Stimulated activated effector memory CD8-positive, alpha-beta T cell treated with anti-CD3 and anti-CD28 coated beads, Interleukin-12 subunit alpha, Interleukin-12 subunit beta, amount 100 ng/mL, for 72 hours (primary cell): ENCODE measurements at regions not wholly inside any gene's neighbourhood (a gene's known extent, or its start where the extent isn't known, plus 50 kb on each side); places are given as distances from the start of the nearest gene placed in this dataset.
"Not testable (repeated sequence)": the region's sequence is repeated elsewhere in the genome, so short reads cannot be mapped to it uniquely, and the experiment has no call there.

Source experiments
- ATAC-seq: fragments of 150-1000 bp; cut with Tn5 transposase; 2 replicates; pipeline ENCODE4 v1.10.0; 2021
- DNase-seq, 2 donors: peaks; one replicate each; pipeline ENCODE4 v3.0.0; 2021 to 2022; ENCODE audit warnings: low spot score in 2 of 2
- H3K27ac Mint-ChIP-seq: one replicate; pipeline ENCODE4 v1.8.0; 2022; ENCODE audit warnings: mild to moderate bottlenecking, mixed read lengths
- H3K36me3 Mint-ChIP-seq: one replicate; pipeline ENCODE4 v1.8.0; 2022; ENCODE audit warnings: mild to moderate bottlenecking, mixed read lengths
- H3K4me1 Mint-ChIP-seq: one replicate; pipeline ENCODE4 v1.8.0; 2022; ENCODE audit warnings: mixed read lengths
- H3K4me3 Mint-ChIP-seq: one replicate; pipeline ENCODE4 v1.8.0; 2022; ENCODE audit warnings: mild to moderate bottlenecking, mixed read lengths
- H3K9me3 Mint-ChIP-seq: one replicate; pipeline ENCODE4 v1.8.0; 2022; ENCODE audit warnings: mixed read lengths

GRCh38 chr6:134443009-134443408 lies 125.1 kb upstream of the SGK1 start:
- Mint-ChIP-seq H3K36me3 (no peaks in the 10 kb centered on the region), H3K9me3 (no peaks in the 10 kb centered on the region), H3K4me3 (no peak overlapping the region), H3K4me1 (no peaks in the 10 kb centered on the region), H3K27ac (no peak overlapping the region)
- ATAC-seq (no peak), DNase-seq (no peak)

- Mint-ChIP-seq H3K4me1 (peaks cover 9% of the 10 kb centered on the region), H3K36me3 (no peaks in the 10 kb centered on the region), H3K27ac (no peak overlapping the region), H3K4me3 (no peak overlapping the region), H3K9me3 (no peaks in the 10 kb centered on the region)
- DNase-seq (no peak), ATAC-seq (no peak)
These were observed 124.2 kb upstream of the SGK1 start for GRCh38 chr6:134442073-134442472.

- no peak overlapping the region for H3K27ac Mint-ChIP-seq
- H3K9me3 Mint-ChIP-seq: no peaks in the 10 kb centered on the region
- H3K4me1 Mint-ChIP-seq: peaks cover 31% of the 10 kb centered on the region
- ATAC-seq (no peak), DNase-seq (no peak)
- no peaks in the 10 kb centered on the region for H3K36me3 Mint-ChIP-seq
- no peak overlapping the region for H3K4me3 Mint-ChIP-seq
These were observed 120.9 kb upstream of the SGK1 start for GRCh38 chr6:134438837-134439236.

- Mint-ChIP-seq H3K36me3 (no peaks in the 10 kb centered on the region), H3K27ac (peak overlapping the region; percentile 97), H3K4me1 (peaks cover 31% of the 10 kb centered on the region), H3K4me3 (peak overlapping the region; percentile 60), H3K9me3 (no peaks in the 10 kb centered on the region)
- peak; percentile 83 for ATAC-seq
- peak; percentile 15 to 76 for DNase-seq
These were observed 119.5 kb upstream of the SGK1 start for GRCh38 chr6:134437376-134437775.

GRCh38 chr6:134436950-134437349 lies 119.0 kb upstream of the SGK1 start:
- H3K4me3 Mint-ChIP-seq: peak overlapping the region; percentile 60
- no peaks in the 10 kb centered on the region for H3K36me3 Mint-ChIP-seq
- peak overlapping the region; percentile 97 for H3K27ac Mint-ChIP-seq
- ATAC-seq: no peak
- H3K4me1 Mint-ChIP-seq: peaks cover 31% of the 10 kb centered on the region
- H3K9me3 Mint-ChIP-seq: no peaks in the 10 kb centered on the region
- DNase-seq: no peak

- Mint-ChIP-seq H3K27ac (peak overlapping the region; percentile 97), H3K4me3 (peak overlapping the region; percentile 60), H3K4me1 (peaks cover 31% of the 10 kb centered on the region), H3K36me3 (no peaks in the 10 kb centered on the region), H3K9me3 (no peaks in the 10 kb centered on the region)
- ATAC-seq (peak; percentile 95), DNase-seq (peak; percentile 49 to 85)
These were observed 118.4 kb upstream of the SGK1 start for GRCh38 chr6:134436281-134436815.

GRCh38 chr6:134435814-134436280 lies 117.9 kb upstream of the SGK1 start:
- peaks cover 31% of the 10 kb centered on the region for H3K4me1 Mint-ChIP-seq
- no peaks in the 10 kb centered on the region for H3K36me3 Mint-ChIP-seq
- H3K9me3 Mint-ChIP-seq: no peaks in the 10 kb centered on the region
- DNase-seq: no peak
- peak overlapping the region; percentile 97 for H3K27ac Mint-ChIP-seq
- peak overlapping the region; percentile 60 for H3K4me3 Mint-ChIP-seq
- ATAC-seq: peak; percentile 36

GRCh38 chr6:134434019-134434942 lies 116.4 kb upstream of the SGK1 start:
- no peak for ATAC-seq

GRCh38 chr6:134432036-134432435 lies 114.1 kb upstream of the SGK1 start:
- no peaks in the 10 kb centered on the region for H3K9me3 Mint-ChIP-seq
- peaks cover 22% of the 10 kb centered on the region for H3K4me1 Mint-ChIP-seq
- H3K36me3 Mint-ChIP-seq: no peaks in the 10 kb centered on the region
- H3K4me3 Mint-ChIP-seq: no peak overlapping the region
- ATAC-seq: no peak
- H3K27ac Mint-ChIP-seq: no peak overlapping the region
- DNase-seq: no peak

More at GRCh38 chr6:134434019-134434942, 116.4 kb upstream of the SGK1 start:
- no peak overlapping the region for H3K4me3 Mint-ChIP-seq
- H3K9me3 Mint-ChIP-seq: no peaks in the 10 kb centered on the region
- peaks cover 31% of the 10 kb centered on the region for H3K4me1 Mint-ChIP-seq
- peak overlapping the region; percentile 97 for H3K27ac Mint-ChIP-seq
- no peak for DNase-seq
- H3K36me3 Mint-ChIP-seq: no peaks in the 10 kb centered on the region

- no peak overlapping the region for H3K27ac Mint-ChIP-seq
- DNase-seq: no peak
- ATAC-seq: no peak
- no peaks in the 10 kb centered on the region for H3K9me3 Mint-ChIP-seq
- peaks cover 19% of the 10 kb centered on the region for H3K4me1 Mint-ChIP-seq
- H3K36me3 Mint-ChIP-seq: no peaks in the 10 kb centered on the region
- H3K4me3 Mint-ChIP-seq: no peak overlapping the region
These were observed 113.5 kb upstream of the SGK1 start for GRCh38 chr6:134431421-134431859.

GRCh38 chr6:134429861-134430380 lies 112.0 kb upstream of the SGK1 start:
- DNase-seq (no peak), ATAC-seq (no peak)
- Mint-ChIP-seq H3K4me1 (peaks cover 9% of the 10 kb centered on the region), H3K27ac (no peak overlapping the region), H3K36me3 (no peaks in the 10 kb centered on the region), H3K9me3 (no peaks in the 10 kb centered on the region), H3K4me3 (no peak overlapping the region)

- ATAC-seq: no peak
- no peaks in the 10 kb centered on the region for H3K36me3 Mint-ChIP-seq
- no peaks in the 10 kb centered on the region for H3K9me3 Mint-ChIP-seq
- no peak for DNase-seq
- no peak overlapping the region for H3K4me3 Mint-ChIP-seq
- H3K4me1 Mint-ChIP-seq: peaks cover 6% of the 10 kb centered on the region
- no peak overlapping the region for H3K27ac Mint-ChIP-seq
These were observed 109.8 kb upstream of the SGK1 start for GRCh38 chr6:134427721-134428120.

- Mint-ChIP-seq H3K36me3 (no peaks in the 10 kb centered on the region), H3K9me3 (no peaks in the 10 kb centered on the region), H3K27ac (no peak overlapping the region), H3K4me1 (peaks cover 9% of the 10 kb centered on the region), H3K4me3 (no peak overlapping the region)
- ATAC-seq (no peak), DNase-seq (no peak)
These were observed 108.7 kb upstream of the SGK1 start for GRCh38 chr6:134426623-134427022.

- H3K27ac Mint-ChIP-seq, H3K36me3 Mint-ChIP-seq, H3K4me3 Mint-ChIP-seq, H3K9me3 Mint-ChIP-seq, ATAC-seq, DNase-seq, H3K4me1 Mint-ChIP-seq: not testable (repeated sequence)
These were observed 108.0 kb upstream of the SGK1 start for GRCh38 chr6:134425917-134426316.

GRCh38 chr6:134425513-134425912 lies 107.6 kb upstream of the SGK1 start:
- Mint-ChIP-seq H3K27ac (no peak overlapping the region), H3K36me3 (no peaks in the 10 kb centered on the region), H3K4me3 (no peak overlapping the region), H3K4me1 (peaks cover 9% of the 10 kb centered on the region), H3K9me3 (no peaks in the 10 kb centered on the region)
- ATAC-seq (no peak), DNase-seq (no peak)

- no peak overlapping the region for H3K27ac Mint-ChIP-seq
- no peak for DNase-seq
- H3K9me3 Mint-ChIP-seq: no peaks in the 10 kb centered on the region
- no peaks in the 10 kb centered on the region for H3K36me3 Mint-ChIP-seq
- peaks cover 9% of the 10 kb centered on the region for H3K4me1 Mint-ChIP-seq
- peak; percentile 70 for ATAC-seq
- no peak overlapping the region for H3K4me3 Mint-ChIP-seq
These were observed 106.9 kb upstream of the SGK1 start for GRCh38 chr6:134424798-134425170.
